HCT116 (cell line): ENCODE measurements at regions not wholly inside any gene's neighbourhood (a gene's known extent, or its start where the extent isn't known, plus 50 kb on each side); places are given as distances from the start of the nearest gene placed in this dataset.

Experiments
- ATAC-seq: fragments of 200-7000 bp; cut with Tn5 transposase; 2 replicates; pipeline ENCODE4 v1.9.1; 2020; ENCODE audit warnings: mild to moderate bottlenecking, moderate library complexity
- BruUV-seq: library from RNA; stranded (reverse); fragments of 400-500 nt; replicated peaks from 2 replicates; lab custom pipeline; 2021; lab: Mats Ljungman, UMichigan
- CTCF ChIA-PET: fragments of 300-600 bp; sonication (Branson Sonifier 250); formaldehyde crosslinking; loops from one replicate; lab custom pipeline; 2021; ENCODE audit warnings: antibody characterized with exemption; lab: Charles Lee
- POLR2A ChIA-PET: fragments of 300-600, 350-600 bp; sonication (Branson Sonifier 250); formaldehyde crosslinking; loops from one replicate; lab custom pipeline; 2021; ENCODE audit warnings: antibody characterized with exemption; lab: Charles Lee
- RAD21 ChIA-PET, 2 experiments: fragments of 300-600 bp; sonication (Branson Sonifier 250); formaldehyde crosslinking; loops; one replicate each; lab custom pipeline; 2023; ENCODE audit warnings: low total read pairs in 2 of 2; ENCODE audit not compliant: uncharacterized antibody in 2 of 2, unreplicated experiment in 2 of 2, low non-redundant PET in 1 of 2; lab: Charles Lee
- DNase-seq: peaks from one replicate; pipeline ENCODE4 v3.0.0-alpha.2; 2010; ENCODE audit warnings: low read depth, low spot score
- H2AFZ ChIP-seq: fragments of 200-600 bp; shearing (Covaris generic), sonication (generic); 2 replicates; pipeline ENCODE4 v1.6.1; 2017; ENCODE audit warnings: low read depth, mixed run types, mixed read lengths, antibody characterized with exemption, low read length; ENCODE audit not compliant: poor library complexity, severe bottlenecking
- H3K27ac ChIP-seq: 2 replicates; pipeline ENCODE4 v1.5.1; 2012; ENCODE audit warnings: low read depth, low read length
- H3K27me3 ChIP-seq: fragments of 200-600 bp; sonication (generic); 2 replicates; pipeline ENCODE4 v1.6.1; 2016; ENCODE audit warnings: mixed run types, low read length, mixed read lengths; ENCODE audit not compliant: insufficient read depth
- H3K36me3 ChIP-seq, 2 experiments: fragments of 200-500 bp in 1 of 2; fragments of 200-600 bp in 1 of 2; sonication (Bioruptor generic) in 1 of 2; sonication (generic) in 1 of 2; 2 replicates each; pipeline versions ENCODE4 v1.5.1 to v1.6.1; 2014 to 2016; ENCODE audit warnings: low read length in 2 of 2, inconsistent platforms in 1 of 2, mixed read lengths in 1 of 2, mixed run types in 1 of 2; ENCODE audit not compliant: insufficient read depth in 2 of 2, control insufficient read depth in 1 of 2
- H3K4me1 ChIP-seq, 2 experiments: fragments of 200-600 bp in 1 of 2; sonication (generic) in 1 of 2; 2 replicates each; pipeline versions ENCODE4 v1.5.1 to v1.6.1; 2012 to 2017; ENCODE audit warnings: low read length in 2 of 2, inconsistent platforms in 1 of 2, mild to moderate bottlenecking in 1 of 2, mixed read lengths in 1 of 2, mixed run types in 1 of 2, moderate library complexity in 1 of 2; ENCODE audit not compliant: insufficient read depth in 2 of 2, control insufficient read depth in 1 of 2
- H3K4me2 ChIP-seq: fragments of 200-600 bp; sonication (generic); 2 replicates; pipeline ENCODE4 v1.6.1; 2017; ENCODE audit warnings: mixed run types, low read length, mixed read lengths
- H3K4me3 ChIP-seq, 2 experiments: fragments of 200-600 bp in 1 of 2; sonication (generic) in 1 of 2; replicated peaks in 1 of 2; 2 replicates each; pipeline ENCODE4 v1.5.1; 2011 to 2016; ENCODE audit warnings: low read length in 2 of 2, control low read depth in 1 of 2, low read depth in 1 of 2, mild to moderate bottlenecking in 1 of 2, mixed read lengths in 1 of 2, mixed run types in 1 of 2
- H3K79me2 ChIP-seq: fragments of 200-600 bp; sonication (generic); 2 replicates; pipeline ENCODE4 v1.6.1; 2017; ENCODE audit warnings: mild to moderate bottlenecking, mixed run types, low read length, moderate library complexity, mixed read lengths; ENCODE audit not compliant: insufficient read depth
- H3K9ac ChIP-seq: fragments of 200-600 bp; sonication (generic); 2 replicates; pipeline ENCODE4 v1.6.1; 2016; ENCODE audit warnings: low read length, mixed read lengths
- H3K9me2 ChIP-seq: fragments of 200-600 bp; sonication (generic), shearing (Covaris generic); 2 replicates; pipeline ENCODE4 v1.6.1; 2017; ENCODE audit warnings: mixed run types, mild to moderate bottlenecking, moderate library complexity; ENCODE audit not compliant: insufficient read depth
- H3K9me3 ChIP-seq, 2 experiments: fragments of 200-500 bp in 1 of 2; fragments of 200-600 bp in 1 of 2; sonication (Bioruptor generic) in 1 of 2; sonication (generic) in 1 of 2; 2 replicates each; pipeline ENCODE4 v1.6.1; 2014 to 2017; ENCODE audit warnings: low read length in 2 of 2, mixed read lengths in 2 of 2, inconsistent platforms in 1 of 2, low read depth in 1 of 2, mild to moderate bottlenecking in 1 of 2, mixed run types in 1 of 2, moderate library complexity in 1 of 2; ENCODE audit not compliant: control insufficient read depth in 1 of 2, insufficient read depth in 1 of 2
- H4K20me1 ChIP-seq: fragments of 200-600 bp; sonication (generic), shearing (Covaris generic); 2 replicates; pipeline ENCODE4 v1.6.1; 2017; ENCODE audit warnings: mixed run types, mild to moderate bottlenecking, moderate library complexity; ENCODE audit not compliant: insufficient read depth
- ELF1 ChIP-seq: IDR thresholded peaks from 2 replicates; pipeline ENCODE4 v1.6.1; 2012; ENCODE audit warnings: low read depth, borderline replicate concordance
- FOSL1 ChIP-seq: IDR thresholded peaks from 2 replicates; pipeline ENCODE4 v1.6.1; 2012; ENCODE audit warnings: low read depth
- POLR2A ChIP-seq: IDR thresholded peaks from 2 replicates; pipeline ENCODE4 v1.7.0; 2011; ENCODE audit warnings: borderline replicate concordance; ENCODE audit not compliant: insufficient read depth, insufficient read length; ENCODE audit errors: extremely low read depth
- POLR2AphosphoS5 ChIP-seq: IDR thresholded peaks from 2 replicates; pipeline ENCODE4 v1.6.1; 2011; ENCODE audit warnings: mild to moderate bottlenecking, low read depth, low read length, moderate library complexity
- SP1 ChIP-seq: IDR thresholded peaks from 2 replicates; pipeline ENCODE4 v1.6.1; 2012; ENCODE audit warnings: low read depth
- SRF ChIP-seq: IDR thresholded peaks from 2 replicates; pipeline ENCODE4 v1.6.1; 2012; ENCODE audit warnings: low read depth
- YY1 ChIP-seq: IDR thresholded peaks from 2 replicates; pipeline ENCODE4 v1.6.1; 2011; ENCODE audit warnings: low read length, low read depth, moderate library complexity, mild to moderate bottlenecking; ENCODE audit not compliant: insufficient replicate concordance; ENCODE audit errors: extremely low read depth
- ZNF274 ChIP-seq: fragments of 200-500 bp; sonication (Bioruptor generic); IDR thresholded peaks from 2 replicates; pipeline ENCODE4 v1.6.1; 2014; ENCODE audit warnings: mild to moderate bottlenecking, low read depth, low read length, inconsistent platforms
- intact Hi-C: fragments of 100-400 bp; cut with micrococcal nuclease; formaldehyde crosslinking; loops from 2 replicates; pipeline ENCODE4 v1.10.0; 2022
- TF ChIP-seq, protein P1 (sequence below): IDR thresholded peaks from 2 replicates; pipeline ENCODE4 v1.6.1; 2012; ENCODE audit warnings: low read depth
- TF ChIP-seq, protein P2 (sequence below): IDR thresholded peaks from 2 replicates; pipeline ENCODE4 v1.6.1; 2012

DNA sequence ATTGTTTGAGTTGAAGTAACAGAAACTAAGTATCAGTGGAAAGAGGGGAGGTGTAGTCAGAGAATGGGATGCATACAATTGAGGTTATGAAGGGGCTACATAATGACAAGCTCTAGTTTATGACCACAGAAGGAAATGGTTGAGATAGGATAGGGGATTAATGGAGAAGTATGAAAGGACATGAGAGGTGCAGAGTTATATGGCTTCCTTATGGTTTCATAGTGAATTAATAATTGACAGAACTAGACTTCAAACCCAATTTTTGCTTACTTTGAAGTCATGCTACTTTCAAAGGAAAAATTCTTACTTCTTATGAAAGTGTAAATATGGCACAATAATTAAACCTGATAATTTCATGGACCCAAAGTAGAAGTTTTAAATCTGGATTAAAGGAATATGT, 340.3 kb upstream of the LRRC4C start:
- no TSS peak for BruUV-seq
- ATAC-seq, result no peak
- POLR2A ChIA-PET, result no interaction called here

DNA sequence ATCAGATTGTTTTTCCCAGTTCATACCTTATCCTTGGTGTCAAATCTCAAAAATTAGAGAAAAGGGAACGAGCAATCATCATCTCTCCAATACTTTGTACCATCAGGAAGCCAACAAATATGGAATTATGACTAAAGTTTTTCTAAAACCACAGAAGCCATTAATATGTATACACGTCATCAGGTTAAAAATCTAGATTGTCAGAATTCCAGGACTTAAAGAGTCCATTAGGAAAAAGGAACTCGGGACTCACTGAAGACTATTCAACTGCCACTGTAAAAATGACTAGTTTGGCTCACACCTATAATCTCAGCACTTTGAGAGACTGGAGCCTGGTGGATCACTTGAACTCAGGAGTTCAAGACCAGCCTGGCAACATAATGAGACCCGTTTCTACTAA, 344.4 kb upstream of the LRRC4C start:
- ATAC-seq, result no peak
- H3K9ac ChIP-seq, result no peak overlapping the region
- H2AFZ ChIP-seq, result no peak overlapping the region
- no TSS peak for BruUV-seq
- no peak for DNase-seq
- ChIA-PET RAD21 (no interaction called here), POLR2A (no interaction called here), CTCF (no interaction called here)
- no peaks in the 10 kb centered on the region for H3K36me3 ChIP-seq
- H3K4me2 ChIP-seq, result no peak overlapping the region
- intact Hi-C loops, result no loop called here
- H3K9me3 ChIP-seq, result peaks cover 0 to 12% of the 10 kb centered on the region in 2 experiments; a peak in 2 of 4 replicates
- H4K20me1 ChIP-seq, result no peaks in the 10 kb centered on the region
- H3K4me3 ChIP-seq, result no peak overlapping the region
- no peaks in the 10 kb centered on the region for H3K27me3 ChIP-seq
- no peaks in the 10 kb centered on the region for H3K79me2 ChIP-seq
- no peak overlapping the region for H3K27ac ChIP-seq
- H3K4me1 ChIP-seq, result no peaks in the 10 kb centered on the region
- TF ChIP-seq, protein P1, sequence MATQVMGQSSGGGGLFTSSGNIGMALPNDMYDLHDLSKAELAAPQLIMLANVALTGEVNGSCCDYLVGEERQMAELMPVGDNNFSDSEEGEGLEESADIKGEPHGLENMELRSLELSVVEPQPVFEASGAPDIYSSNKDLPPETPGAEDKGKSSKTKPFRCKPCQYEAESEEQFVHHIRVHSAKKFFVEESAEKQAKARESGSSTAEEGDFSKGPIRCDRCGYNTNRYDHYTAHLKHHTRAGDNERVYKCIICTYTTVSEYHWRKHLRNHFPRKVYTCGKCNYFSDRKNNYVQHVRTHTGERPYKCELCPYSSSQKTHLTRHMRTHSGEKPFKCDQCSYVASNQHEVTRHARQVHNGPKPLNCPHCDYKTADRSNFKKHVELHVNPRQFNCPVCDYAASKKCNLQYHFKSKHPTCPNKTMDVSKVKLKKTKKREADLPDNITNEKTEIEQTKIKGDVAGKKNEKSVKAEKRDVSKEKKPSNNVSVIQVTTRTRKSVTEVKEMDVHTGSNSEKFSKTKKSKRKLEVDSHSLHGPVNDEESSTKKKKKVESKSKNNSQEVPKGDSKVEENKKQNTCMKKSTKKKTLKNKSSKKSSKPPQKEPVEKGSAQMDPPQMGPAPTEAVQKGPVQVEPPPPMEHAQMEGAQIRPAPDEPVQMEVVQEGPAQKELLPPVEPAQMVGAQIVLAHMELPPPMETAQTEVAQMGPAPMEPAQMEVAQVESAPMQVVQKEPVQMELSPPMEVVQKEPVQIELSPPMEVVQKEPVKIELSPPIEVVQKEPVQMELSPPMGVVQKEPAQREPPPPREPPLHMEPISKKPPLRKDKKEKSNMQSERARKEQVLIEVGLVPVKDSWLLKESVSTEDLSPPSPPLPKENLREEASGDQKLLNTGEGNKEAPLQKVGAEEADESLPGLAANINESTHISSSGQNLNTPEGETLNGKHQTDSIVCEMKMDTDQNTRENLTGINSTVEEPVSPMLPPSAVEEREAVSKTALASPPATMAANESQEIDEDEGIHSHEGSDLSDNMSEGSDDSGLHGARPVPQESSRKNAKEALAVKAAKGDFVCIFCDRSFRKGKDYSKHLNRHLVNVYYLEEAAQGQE, result no peak
- TF ChIP-seq YY1, result no peak
- TF ChIP-seq FOSL1, result no peak
- no peak for TF ChIP-seq POLR2AphosphoS5
- TF ChIP-seq ELF1, result no peak
- TF ChIP-seq, protein P2, sequence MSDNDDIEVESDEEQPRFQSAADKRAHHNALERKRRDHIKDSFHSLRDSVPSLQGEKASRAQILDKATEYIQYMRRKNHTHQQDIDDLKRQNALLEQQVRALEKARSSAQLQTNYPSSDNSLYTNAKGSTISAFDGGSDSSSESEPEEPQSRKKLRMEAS, result no peak
- no peaks in the 10 kb centered on the region for H3K9me2 ChIP-seq

More for the DNA sequence above, 340.3 kb upstream of the LRRC4C start:
- intact Hi-C loops, result no loop called here
- H4K20me1 ChIP-seq, result no peaks in the 10 kb centered on the region
- H3K9me2 ChIP-seq, result no peaks in the 10 kb centered on the region
- TF ChIP-seq SP1, result no peak
- no peak for TF ChIP-seq POLR2A
- TF ChIP-seq SRF, result no peak
- no peak for TF ChIP-seq YY1
- TF ChIP-seq ZNF274, result no peak
- no peak overlapping the region for H3K9ac ChIP-seq
- H3K4me3 ChIP-seq, result no peak overlapping the region
- H3K9me3 ChIP-seq, result no peaks in the 10 kb centered on the region; a peak in 2 of 4 replicates
- DNase-seq, result no peak
- no peaks in the 10 kb centered on the region for H3K27me3 ChIP-seq
- ChIA-PET CTCF (no interaction called here), RAD21 (no interaction called here)
- H3K79me2 ChIP-seq, result no peaks in the 10 kb centered on the region
- H3K36me3 ChIP-seq, result no peaks in the 10 kb centered on the region
- no peaks in the 10 kb centered on the region for H3K4me1 ChIP-seq
- H2AFZ ChIP-seq, result no peak overlapping the region
- H3K4me2 ChIP-seq, result no peak overlapping the region
- no peak overlapping the region for H3K27ac ChIP-seq
